Stimulated activated CD8-positive, alpha-beta memory T cell treated with anti-CD3 and anti-CD28 coated beads, Interleukin-4, amount 100 ng/mL, for 4 hours (primary cell): ENCODE measurements at regions not wholly inside any gene's neighbourhood (a gene's known extent, or its start where the extent isn't known, plus 50 kb on each side); places are given as distances from the start of the nearest gene placed in this dataset.

ENCODE experiments used
- DNase-seq, 2 donors: peaks; one replicate each; pipeline ENCODE4 v3.0.0-alpha.2; 2020; ENCODE audit warnings: low read depth in 2 of 2, low spot score in 1 of 2

- DNase-seq: no peak
Measured at GRCh38 chr22:19640306-19640705, 74.0 kb upstream of the SEPTIN5 start.

- DNase-seq: no peak
Measured at GRCh38 chr22:19641254-19641982, 72.9 kb upstream of the SEPTIN5 start.

- DNase-seq: no peak
Measured at GRCh38 chr22:19641983-19642451, 72.3 kb upstream of the SEPTIN5 start.

- no peak for DNase-seq
Measured at GRCh38 chr22:19643448-19644313, 70.6 kb upstream of the SEPTIN5 start.

- no peak for DNase-seq
Measured at GRCh38 chr22:19644314-19645223, 69.7 kb upstream of the SEPTIN5 start.

- no peak for DNase-seq
Measured at GRCh38 chr22:19645391-19645790, 68.9 kb upstream of the SEPTIN5 start.

GRCh38 chr22:19645905-19646304 lies 68.4 kb upstream of the SEPTIN5 start:
- DNase-seq: no peak

GRCh38 chr22:19646383-19646782 lies 67.9 kb upstream of the SEPTIN5 start:
- DNase-seq: no peak

GRCh38 chr22:19648419-19648929 lies 65.8 kb upstream of the SEPTIN5 start:
- no peak for DNase-seq

- no peak for DNase-seq
Measured at GRCh38 chr22:19652316-19652715, 62.0 kb upstream of the SEPTIN5 start.

GRCh38 chr22:19654338-19654987 lies 59.8 kb upstream of the SEPTIN5 start:
- no peak for DNase-seq

GRCh38 chr22:19655399-19655798 lies 58.9 kb upstream of the SEPTIN5 start:
- DNase-seq: no peak

- no peak for DNase-seq
Measured at GRCh38 chr22:19656541-19657251, 57.6 kb upstream of the SEPTIN5 start.

GRCh38 chr22:19657252-19658056 lies 56.8 kb upstream of the SEPTIN5 start:
- DNase-seq: no peak

GRCh38 chr22:19658057-19658966 lies 56.0 kb upstream of the SEPTIN5 start:
- no peak for DNase-seq

- no peak for DNase-seq
Measured at GRCh38 chr22:19658967-19659804, 55.1 kb upstream of the SEPTIN5 start.

GRCh38 chr22:19659805-19660345 lies 54.4 kb upstream of the SEPTIN5 start:
- DNase-seq: no peak
